Fibroblast of pulmonary artery (primary cell): ENCODE measurements at regions not wholly inside any gene's neighbourhood (a gene's known extent, or its start where the extent isn't known, plus 50 kb on each side); places are given as distances from the start of the nearest gene placed in this dataset.
"Not testable (repeated sequence)": the region's sequence is repeated elsewhere in the genome, so short reads cannot be mapped to it uniquely, and the experiment has no call there.

ENCODE experiments used
- DNase-seq: peaks from one replicate; pipeline ENCODE4 v3.0.0-alpha.2; 2010; ENCODE audit warnings: low read depth
- H3K4me3 ChIP-seq: replicated peaks from 2 replicates; pipeline ENCODE4 v1.5.1; 2011; ENCODE audit warnings: low read depth, mild to moderate bottlenecking, control low read depth, low read length, moderate library complexity
- TF ChIP-seq, protein P1 (sequence below): IDR thresholded peaks from 2 replicates; pipeline ENCODE4 v1.5.1; 2011; ENCODE audit warnings: mild to moderate bottlenecking, control low read depth, low read length, inconsistent platforms; ENCODE audit errors: missing control alignments

- TF ChIP-seq, protein P1, sequence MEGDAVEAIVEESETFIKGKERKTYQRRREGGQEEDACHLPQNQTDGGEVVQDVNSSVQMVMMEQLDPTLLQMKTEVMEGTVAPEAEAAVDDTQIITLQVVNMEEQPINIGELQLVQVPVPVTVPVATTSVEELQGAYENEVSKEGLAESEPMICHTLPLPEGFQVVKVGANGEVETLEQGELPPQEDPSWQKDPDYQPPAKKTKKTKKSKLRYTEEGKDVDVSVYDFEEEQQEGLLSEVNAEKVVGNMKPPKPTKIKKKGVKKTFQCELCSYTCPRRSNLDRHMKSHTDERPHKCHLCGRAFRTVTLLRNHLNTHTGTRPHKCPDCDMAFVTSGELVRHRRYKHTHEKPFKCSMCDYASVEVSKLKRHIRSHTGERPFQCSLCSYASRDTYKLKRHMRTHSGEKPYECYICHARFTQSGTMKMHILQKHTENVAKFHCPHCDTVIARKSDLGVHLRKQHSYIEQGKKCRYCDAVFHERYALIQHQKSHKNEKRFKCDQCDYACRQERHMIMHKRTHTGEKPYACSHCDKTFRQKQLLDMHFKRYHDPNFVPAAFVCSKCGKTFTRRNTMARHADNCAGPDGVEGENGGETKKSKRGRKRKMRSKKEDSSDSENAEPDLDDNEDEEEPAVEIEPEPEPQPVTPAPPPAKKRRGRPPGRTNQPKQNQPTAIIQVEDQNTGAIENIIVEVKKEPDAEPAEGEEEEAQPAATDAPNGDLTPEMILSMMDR: no peak
- no peak overlapping the region for H3K4me3 ChIP-seq
Observed at GRCh38 chr5:145408048-145408341, 427.1 kb downstream of the PRELID2 start.

DNA sequence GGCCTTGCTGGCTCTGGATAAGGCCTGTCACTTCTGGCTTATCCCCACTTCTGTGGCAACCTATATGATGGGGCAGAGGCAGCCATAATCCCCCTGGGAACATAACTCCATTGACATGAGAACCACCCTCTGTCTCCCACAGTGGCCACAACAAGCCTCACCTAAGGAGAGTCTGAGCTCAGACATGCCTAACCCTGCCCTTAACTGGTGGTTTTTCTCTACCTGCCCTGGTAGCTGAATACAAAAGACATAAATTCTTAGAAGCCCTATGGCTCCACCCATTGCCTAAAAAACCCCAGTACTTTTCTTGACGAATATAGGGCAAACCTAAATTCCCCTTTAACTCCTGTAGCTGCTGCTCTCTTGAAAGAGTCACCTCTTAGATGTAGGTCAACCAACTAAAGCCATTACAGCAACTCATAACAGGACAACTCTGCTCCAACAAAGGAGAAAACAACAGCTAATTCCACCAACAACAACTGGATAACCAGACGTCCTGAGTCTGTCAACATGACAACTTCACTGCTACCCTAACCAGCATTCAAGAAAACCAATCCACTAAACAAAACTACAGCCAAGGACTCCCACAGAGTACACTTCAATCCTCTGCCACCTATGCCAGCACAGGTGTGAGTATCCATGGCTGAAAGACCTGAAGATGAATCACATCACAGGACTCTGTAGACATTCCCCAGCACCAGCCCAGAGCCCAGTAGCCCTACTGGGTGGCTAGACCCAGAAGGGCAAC is 427.7 kb downstream of the PRELID2 start:
- no peak for DNase-seq
- H3K4me3 ChIP-seq: no peak overlapping the region
- TF ChIP-seq, protein P1: no peak

More at GRCh38 chr5:145408048-145408341, 427.1 kb downstream of the PRELID2 start:
- DNase-seq: no peak

DNA sequence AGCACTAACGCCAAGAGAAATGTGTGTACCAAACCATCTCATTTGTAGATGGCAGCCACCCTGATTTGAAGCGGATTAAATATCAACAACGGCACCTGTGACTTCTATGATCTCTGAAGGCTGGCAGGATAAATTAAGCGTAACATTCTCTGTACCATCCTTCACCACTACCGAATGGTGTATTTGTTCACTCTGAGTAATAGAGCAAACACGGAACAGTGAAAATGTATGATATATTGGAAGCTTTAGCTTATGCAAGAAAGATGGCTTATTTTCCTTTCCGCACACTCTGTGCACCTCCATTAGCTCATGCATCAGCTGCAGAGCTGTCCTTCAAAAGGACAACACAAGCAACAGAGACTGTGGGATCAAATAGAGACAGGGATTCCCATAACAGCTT is 431.1 kb downstream of the PRELID2 start:
- no peak for DNase-seq
- TF ChIP-seq, protein P1: no peak
- no peak overlapping the region for H3K4me3 ChIP-seq

- TF ChIP-seq, protein P1: no peak
- DNase-seq: no peak
- H3K4me3 ChIP-seq: no peak overlapping the region
Observed at GRCh38 chr5:145396888-145397287, 438.3 kb downstream of the PRELID2 start.

- not testable (repeated sequence) for DNase-seq, H3K4me3 ChIP-seq
Observed at GRCh38 chr5:145395151-145395550, 440.0 kb downstream of the PRELID2 start.

DNA sequence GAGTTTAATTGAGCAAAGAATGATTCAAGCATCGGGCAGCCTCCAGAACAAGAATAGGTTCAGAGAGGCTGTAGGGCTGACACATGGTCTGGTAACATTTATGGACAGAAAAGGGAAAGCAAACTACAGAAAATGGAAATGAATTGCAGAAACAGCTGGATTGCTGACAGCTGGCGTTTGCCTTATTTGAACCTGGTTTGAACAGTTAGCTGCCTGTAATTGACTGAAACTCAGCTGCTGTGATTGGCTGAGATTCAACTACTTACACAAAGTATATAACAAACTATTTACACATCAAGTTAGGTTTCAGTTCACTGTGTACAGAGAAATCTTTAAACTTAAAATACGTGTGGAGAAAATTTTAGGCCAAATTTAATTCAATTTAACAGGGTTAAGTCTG is 441.7 kb downstream of the PRELID2 start:
- DNase-seq: no peak
- H3K4me3 ChIP-seq: no peak overlapping the region
- TF ChIP-seq, protein P1: no peak

DNA sequence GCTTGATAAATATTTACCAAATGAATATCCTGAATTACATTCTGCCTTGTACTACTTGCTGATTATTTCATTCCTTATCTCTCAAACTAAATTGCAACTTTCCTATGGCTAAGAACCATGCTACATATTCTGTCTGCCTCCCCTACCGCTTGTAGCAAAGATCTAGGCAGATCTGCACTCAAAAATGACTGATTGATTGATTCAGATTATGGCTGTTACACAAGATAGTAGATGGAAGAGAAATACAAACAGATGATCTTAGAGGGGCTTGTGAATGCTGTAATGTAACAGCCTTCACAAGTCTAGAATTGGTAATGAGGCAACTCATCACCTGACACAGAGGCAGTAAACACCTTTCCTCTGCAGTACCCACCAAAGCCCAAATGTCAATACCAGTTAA is 446.1 kb downstream of the PRELID2 start:
- TF ChIP-seq, protein P1: no peak
- no peak for DNase-seq
- no peak overlapping the region for H3K4me3 ChIP-seq

DNA sequence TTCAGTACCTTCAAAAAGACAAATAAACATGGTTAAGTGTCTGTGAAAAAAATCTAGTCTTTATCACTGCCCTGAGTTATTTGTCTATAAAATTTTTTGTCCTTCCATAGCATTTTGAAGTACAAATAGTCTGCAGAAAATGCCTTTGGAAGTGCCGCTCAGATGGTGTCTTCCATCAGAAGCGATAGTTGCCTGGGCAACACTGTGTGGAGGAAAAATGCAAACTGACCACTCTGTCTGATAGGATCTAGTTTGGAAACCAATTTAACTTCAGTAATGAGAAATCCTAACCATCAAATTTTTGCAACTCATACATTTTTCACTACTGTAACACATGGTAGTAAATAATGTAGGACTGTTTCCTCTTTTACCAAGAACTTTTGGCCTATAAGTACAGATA is 449.9 kb downstream of the PRELID2 start:
- DNase-seq: no peak
- H3K4me3 ChIP-seq: no peak overlapping the region
- TF ChIP-seq, protein P1: no peak
